Suprapubic skin (tissue), 4 donors: ENCODE measurements at regions not wholly inside any gene's neighbourhood (a gene's known extent, or its start where the extent isn't known, plus 50 kb on each side); places are given as distances from the start of the nearest gene placed in this dataset.

Experiments used
- EP300 ChIP-seq: sonication (generic); formaldehyde crosslinking; IDR thresholded peaks from one replicate; pipeline ENCODE4 v1.6.1; 2017; ENCODE audit warnings: antibody characterized with exemption
- POLR2A ChIP-seq, 2 donors: fragments of 450-650 bp; IDR thresholded peaks; one replicate each; pipeline ENCODE4 v1.6.1; 2017; ENCODE audit warnings: antibody characterized with exemption in 2 of 2, mild to moderate bottlenecking in 2 of 2, moderate library complexity in 2 of 2
- POLR2AphosphoS5 ChIP-seq, 3 donors: sonication (generic); formaldehyde crosslinking; IDR thresholded peaks; one replicate each; pipeline ENCODE4 v1.6.1; 2017; ENCODE audit warnings: antibody characterized with exemption in 3 of 3
- TF ChIP-seq, protein P1 (sequence below), 2 donors: fragments of 200-600 bp in 1 of 2; fragments of 450-650 bp in 1 of 2; sonication (generic) in 1 of 2; IDR thresholded peaks; one replicate each; pipeline ENCODE4 v1.5.1; 2016 to 2019; ENCODE audit warnings: antibody characterized with exemption in 2 of 2, mild to moderate bottlenecking in 1 of 2, moderate library complexity in 1 of 2

DNA sequence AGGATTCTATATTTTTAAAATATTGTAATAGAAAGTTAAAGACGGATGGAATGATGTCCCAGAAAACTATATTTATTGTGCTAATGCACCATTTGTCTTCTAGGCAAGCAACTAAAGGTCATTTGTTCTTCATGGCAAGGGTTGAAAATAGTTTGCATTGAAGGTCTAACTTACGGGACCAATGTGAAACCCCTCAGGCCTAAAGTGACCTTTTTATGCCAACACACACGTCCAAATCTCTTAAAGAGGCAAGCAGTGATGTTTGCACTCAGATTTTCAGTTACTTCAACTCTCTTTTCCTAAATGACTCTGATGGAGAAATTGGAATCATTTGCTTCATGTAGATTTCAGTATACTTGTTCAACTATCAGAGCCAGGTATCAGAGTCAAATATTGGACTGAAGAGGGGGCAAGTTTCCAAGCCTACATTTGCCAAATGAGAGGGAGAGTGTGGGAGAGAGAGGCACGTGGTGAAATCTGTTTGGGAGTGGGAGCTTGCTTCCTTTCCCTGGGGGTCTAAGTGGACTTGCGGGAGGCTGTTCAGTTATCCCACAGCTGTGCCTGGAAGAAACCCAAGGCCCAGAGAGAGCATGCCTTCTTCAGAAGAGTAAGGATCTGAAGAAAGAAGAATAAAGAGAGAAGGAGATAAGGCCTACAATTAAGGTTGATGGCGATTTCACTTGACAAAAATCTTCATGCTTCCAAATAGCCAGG lies 459.8 kb downstream of the BCAT1 start:
- TF ChIP-seq, protein P1, sequence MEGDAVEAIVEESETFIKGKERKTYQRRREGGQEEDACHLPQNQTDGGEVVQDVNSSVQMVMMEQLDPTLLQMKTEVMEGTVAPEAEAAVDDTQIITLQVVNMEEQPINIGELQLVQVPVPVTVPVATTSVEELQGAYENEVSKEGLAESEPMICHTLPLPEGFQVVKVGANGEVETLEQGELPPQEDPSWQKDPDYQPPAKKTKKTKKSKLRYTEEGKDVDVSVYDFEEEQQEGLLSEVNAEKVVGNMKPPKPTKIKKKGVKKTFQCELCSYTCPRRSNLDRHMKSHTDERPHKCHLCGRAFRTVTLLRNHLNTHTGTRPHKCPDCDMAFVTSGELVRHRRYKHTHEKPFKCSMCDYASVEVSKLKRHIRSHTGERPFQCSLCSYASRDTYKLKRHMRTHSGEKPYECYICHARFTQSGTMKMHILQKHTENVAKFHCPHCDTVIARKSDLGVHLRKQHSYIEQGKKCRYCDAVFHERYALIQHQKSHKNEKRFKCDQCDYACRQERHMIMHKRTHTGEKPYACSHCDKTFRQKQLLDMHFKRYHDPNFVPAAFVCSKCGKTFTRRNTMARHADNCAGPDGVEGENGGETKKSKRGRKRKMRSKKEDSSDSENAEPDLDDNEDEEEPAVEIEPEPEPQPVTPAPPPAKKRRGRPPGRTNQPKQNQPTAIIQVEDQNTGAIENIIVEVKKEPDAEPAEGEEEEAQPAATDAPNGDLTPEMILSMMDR (IDR thresholded peaks at IDR 0.05), result no peak
- TF ChIP-seq EP300 (no peak), POLR2A (IDR thresholded peaks at IDR 0.05) (no peak), POLR2AphosphoS5 (IDR thresholded peaks at IDR 0.05) (no peak)
